Colonic mucosa (tissue), 4 donors: ENCODE measurements at regions not wholly inside any gene's neighbourhood (a gene's known extent, or its start where the extent isn't known, plus 50 kb on each side); places are given as distances from the start of the nearest gene placed in this dataset.

Experiments
- DNase-seq: peaks from one replicate; pipeline ENCODE4 v3.0.0-alpha.2; 2020
- H3K27ac ChIP-seq: fragments of 200-600 bp; one replicate; pipeline ENCODE4 v1.8.0; 2021
- H3K27me3 ChIP-seq: fragments of 200-600 bp; one replicate; pipeline ENCODE4 v1.8.0; 2021
- H3K36me3 ChIP-seq: fragments of 200-600 bp; one replicate; pipeline ENCODE4 v1.8.0; 2021
- H3K4me1 ChIP-seq: fragments of 200-600 bp; one replicate; pipeline ENCODE4 v1.8.0; 2021; ENCODE audit warnings: mild to moderate bottlenecking
- H3K4me3 ChIP-seq: fragments of 200-600 bp; one replicate; pipeline ENCODE4 v1.8.0; 2021
- H3K9ac ChIP-seq, 2 donors: one replicate each; pipeline ENCODE4 v1.7.0; 2013; ENCODE audit warnings: control low read depth in 2 of 2, low read depth in 2 of 2, low read length in 2 of 2
- H3K9me3 ChIP-seq: fragments of 200-600 bp; one replicate; pipeline ENCODE4 v1.8.0; 2021
- intact Hi-C: fragments of 100-400 bp; cut with DNase I; formaldehyde crosslinking; loops from one replicate; pipeline ENCODE4 v1.14.1; 2022
- TF ChIP-seq, protein P1 (sequence below): fragments of 200-600 bp; IDR thresholded peaks from one replicate; pipeline ENCODE4 v1.8.0; 2022; ENCODE audit warnings: antibody characterized with exemption, mild to moderate bottlenecking
- donor health status: healthy.
- donor health status: DM: no; HTN: no; CAD: no.
- donor health status: DM: no; HTN: no; CAD: no.

DNA sequence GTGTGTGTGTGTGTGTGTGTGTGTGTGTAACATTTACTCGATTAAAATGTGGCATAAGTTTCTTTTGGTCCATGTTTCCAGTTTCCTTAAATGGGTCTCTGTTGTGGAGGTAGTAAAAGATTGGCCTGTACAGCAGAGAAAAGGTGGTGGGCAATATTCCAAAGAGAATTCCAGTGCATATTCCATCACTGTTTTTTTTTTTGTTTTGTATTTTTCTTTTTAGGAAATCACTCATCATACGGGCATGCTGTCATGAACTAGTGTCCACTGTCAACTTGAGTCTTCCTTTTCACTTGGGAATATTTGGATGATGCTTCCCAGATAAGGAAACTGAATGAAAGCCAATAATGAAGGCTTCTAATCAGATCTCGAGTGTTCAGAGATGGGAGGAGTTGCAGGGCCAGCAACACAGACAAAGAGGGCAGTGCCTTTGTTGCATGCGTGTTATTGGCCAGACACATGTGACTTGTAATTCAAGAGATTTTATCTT lies 95.2 kb upstream of the PDGFD start:
- Histone ChIP-seq H3K4me3 (no peak overlapping the region), H3K4me1 (no peaks in the 10 kb centered on the region), H3K9ac (no peak overlapping the region), H3K36me3 (no peaks in the 10 kb centered on the region), H3K27me3 (no peaks in the 10 kb centered on the region), H3K27ac (no peak overlapping the region), H3K9me3 (no peaks in the 10 kb centered on the region)
- TF ChIP-seq, protein P1, sequence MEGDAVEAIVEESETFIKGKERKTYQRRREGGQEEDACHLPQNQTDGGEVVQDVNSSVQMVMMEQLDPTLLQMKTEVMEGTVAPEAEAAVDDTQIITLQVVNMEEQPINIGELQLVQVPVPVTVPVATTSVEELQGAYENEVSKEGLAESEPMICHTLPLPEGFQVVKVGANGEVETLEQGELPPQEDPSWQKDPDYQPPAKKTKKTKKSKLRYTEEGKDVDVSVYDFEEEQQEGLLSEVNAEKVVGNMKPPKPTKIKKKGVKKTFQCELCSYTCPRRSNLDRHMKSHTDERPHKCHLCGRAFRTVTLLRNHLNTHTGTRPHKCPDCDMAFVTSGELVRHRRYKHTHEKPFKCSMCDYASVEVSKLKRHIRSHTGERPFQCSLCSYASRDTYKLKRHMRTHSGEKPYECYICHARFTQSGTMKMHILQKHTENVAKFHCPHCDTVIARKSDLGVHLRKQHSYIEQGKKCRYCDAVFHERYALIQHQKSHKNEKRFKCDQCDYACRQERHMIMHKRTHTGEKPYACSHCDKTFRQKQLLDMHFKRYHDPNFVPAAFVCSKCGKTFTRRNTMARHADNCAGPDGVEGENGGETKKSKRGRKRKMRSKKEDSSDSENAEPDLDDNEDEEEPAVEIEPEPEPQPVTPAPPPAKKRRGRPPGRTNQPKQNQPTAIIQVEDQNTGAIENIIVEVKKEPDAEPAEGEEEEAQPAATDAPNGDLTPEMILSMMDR, result no peak
- DNase-seq, result no peak
- intact Hi-C loops, result no loop called here

DNA sequence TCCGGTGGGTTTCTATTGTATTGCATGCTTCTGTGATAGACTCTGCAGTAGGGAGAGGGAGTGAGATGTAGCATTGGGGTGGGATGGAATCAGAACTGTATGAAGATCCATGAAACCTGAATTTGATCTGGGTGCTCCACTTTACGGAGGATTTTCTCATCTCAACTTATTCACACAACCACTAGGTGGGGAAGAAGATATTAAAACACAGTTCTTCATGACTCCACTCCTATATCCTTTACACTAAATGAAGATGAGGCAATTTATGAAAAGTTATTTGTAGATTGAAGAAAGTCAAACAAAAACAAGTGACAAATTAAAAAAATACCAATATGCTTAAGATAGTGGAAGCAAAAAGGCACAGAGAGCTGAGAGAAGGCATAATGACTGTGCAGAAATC lies 92.6 kb upstream of the PDGFD start:
- no peaks in the 10 kb centered on the region for H3K4me1 ChIP-seq
- TF ChIP-seq, protein P1, result no peak
- H3K27me3 ChIP-seq, result no peaks in the 10 kb centered on the region
- no peak overlapping the region for H3K4me3 ChIP-seq
- no peak overlapping the region for H3K27ac ChIP-seq
- H3K36me3 ChIP-seq, result no peaks in the 10 kb centered on the region
- H3K9me3 ChIP-seq, result no peaks in the 10 kb centered on the region
- no peak for DNase-seq
- no peak overlapping the region for H3K9ac ChIP-seq
- intact Hi-C loops, result no loop called here

DNA sequence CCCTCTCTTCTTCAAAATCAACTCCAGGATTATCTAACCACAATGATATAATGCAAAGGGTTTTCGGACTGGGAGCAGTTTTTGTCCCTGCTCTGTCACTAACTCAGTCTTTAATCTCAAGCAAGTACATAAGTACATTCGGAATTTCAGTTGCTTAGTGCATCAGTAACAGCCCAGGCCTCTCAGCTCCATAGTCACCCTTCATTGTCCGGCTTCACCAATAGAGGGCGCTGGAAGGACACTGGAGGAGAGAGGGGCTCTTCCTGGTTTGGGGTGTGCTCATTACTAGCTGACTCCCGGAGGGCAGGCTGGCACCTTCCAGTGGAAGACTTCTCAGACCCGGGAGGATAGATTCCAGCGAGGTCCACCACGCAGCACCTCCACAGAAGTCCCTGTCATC lies 90.4 kb upstream of the PDGFD start:
- Histone ChIP-seq H3K4me1 (no peaks in the 10 kb centered on the region), H3K27ac (no peak overlapping the region), H3K36me3 (no peaks in the 10 kb centered on the region), H3K27me3 (no peaks in the 10 kb centered on the region), H3K4me3 (no peak overlapping the region), H3K9ac (no peak overlapping the region), H3K9me3 (no peaks in the 10 kb centered on the region)
- TF ChIP-seq, protein P1, result peak; percentile 24
- DNase-seq, result peak; percentile 29
- intact Hi-C loops, result no loop called here

DNA sequence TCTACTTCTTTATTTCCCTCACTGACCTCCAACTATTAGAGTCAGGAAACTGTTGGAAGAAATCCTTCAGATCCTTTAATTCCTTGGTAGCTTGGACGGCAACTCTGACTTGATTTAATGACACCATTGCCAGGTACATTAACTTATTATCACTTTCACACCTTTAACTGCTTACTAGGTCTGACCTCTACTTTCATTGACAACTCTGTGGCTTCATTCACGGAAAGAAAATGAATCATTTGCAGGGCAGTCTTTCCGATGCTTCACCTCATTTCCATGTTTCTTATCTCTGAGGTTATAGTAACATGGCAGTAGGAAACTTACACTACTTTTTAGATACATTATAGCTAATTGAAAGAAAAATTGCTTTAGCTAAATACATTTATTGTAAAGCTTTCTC lies 82.6 kb upstream of the PDGFD start:
- no peaks in the 10 kb centered on the region for H3K9me3 ChIP-seq
- no peaks in the 10 kb centered on the region for H3K27me3 ChIP-seq
- no peaks in the 10 kb centered on the region for H3K4me1 ChIP-seq
- H3K36me3 ChIP-seq, result no peaks in the 10 kb centered on the region
- H3K9ac ChIP-seq, result no peak overlapping the region
- DNase-seq, result no peak
- H3K27ac ChIP-seq, result no peak overlapping the region
- no peak overlapping the region for H3K4me3 ChIP-seq
- TF ChIP-seq, protein P1, result no peak
- intact Hi-C loops, result no loop called here

DNA sequence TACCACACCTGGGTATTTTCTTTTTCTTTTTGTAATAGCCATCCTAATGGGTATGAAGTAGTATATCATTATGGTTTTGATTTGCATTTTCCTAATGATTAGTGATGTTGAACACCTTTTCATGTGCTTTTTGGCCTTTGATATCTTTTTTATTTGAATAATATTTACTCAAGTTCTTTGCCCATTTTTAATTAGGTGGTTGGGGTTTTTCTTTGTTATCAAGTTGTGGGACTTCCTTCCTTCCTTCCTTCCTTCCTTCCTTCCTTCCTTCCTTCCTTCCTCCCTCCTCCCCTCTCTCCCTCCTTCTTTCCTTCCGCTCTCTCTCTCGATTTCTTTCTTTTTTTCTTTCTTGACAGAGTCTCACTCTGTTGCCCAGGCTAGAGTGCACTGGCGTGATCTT lies 75.0 kb upstream of the PDGFD start:
- Histone ChIP-seq H3K4me1 (no peaks in the 10 kb centered on the region), H3K4me3 (no peak overlapping the region), H3K36me3 (no peaks in the 10 kb centered on the region), H3K27me3 (no peaks in the 10 kb centered on the region), H3K9ac (no peak overlapping the region), H3K9me3 (no peaks in the 10 kb centered on the region), H3K27ac (no peak overlapping the region)
- TF ChIP-seq, protein P1, result no peak
- intact Hi-C loops, result no loop called here
- no peak for DNase-seq

DNA sequence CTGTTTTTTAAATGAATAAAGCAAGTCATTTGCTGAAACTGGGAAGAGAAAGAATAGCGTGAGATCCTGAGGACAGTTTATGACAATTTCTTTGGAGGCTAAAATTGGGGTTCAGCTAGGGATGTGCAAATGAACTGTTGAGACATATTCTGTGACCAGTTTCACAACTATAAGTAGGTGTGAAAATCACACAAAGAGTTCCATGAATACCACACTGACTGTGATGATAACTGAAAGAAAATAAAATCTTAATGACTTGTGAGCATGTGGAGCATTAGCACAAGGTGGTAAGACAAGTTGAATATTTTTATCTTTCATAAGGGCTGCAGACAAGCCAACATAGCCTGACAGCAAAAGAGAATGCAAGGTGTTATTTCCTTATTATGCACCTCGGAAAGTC lies 61.1 kb upstream of the PDGFD start:
- no peaks in the 10 kb centered on the region for H3K27me3 ChIP-seq
- intact Hi-C loops, result no loop called here
- no peak overlapping the region for H3K27ac ChIP-seq
- no peak for DNase-seq
- H3K36me3 ChIP-seq, result no peaks in the 10 kb centered on the region
- TF ChIP-seq, protein P1, result no peak
- no peaks in the 10 kb centered on the region for H3K9me3 ChIP-seq
- H3K9ac ChIP-seq, result no peak overlapping the region
- no peaks in the 10 kb centered on the region for H3K4me1 ChIP-seq
- H3K4me3 ChIP-seq, result no peak overlapping the region
